K562 (cell line): ENCODE measurements at regions not wholly inside any gene's neighbourhood (a gene's known extent, or its start where the extent isn't known, plus 50 kb on each side); places are given as distances from the start of the nearest gene placed in this dataset.

Source experiments
- ATAC-seq: fragments of 200-7000 bp; cut with Tn5 transposase; 3 replicates; pipeline ENCODE4 v1.9.1; 2020; ENCODE audit warnings: moderate library complexity
- BruUV-seq: library from RNA; stranded (reverse); fragments of 400-500 nt; replicated peaks from 2 replicates; lab custom pipeline; 2021; lab: Mats Ljungman, UMichigan
- CTCF ChIA-PET: fragments of 300-600 bp; formaldehyde crosslinking; extraction: SDS; loops from one replicate; lab custom pipeline; 2021; ENCODE audit warnings: low intra/inter-chr PET ratio; lab: Yijun Ruan, JAX
- POLR2A ChIA-PET: fragments of 300-600, 350-650 bp; sonication (Branson Sonifier 250); formaldehyde crosslinking; extraction: SDS; loops from one replicate; lab custom pipeline; 2021; ENCODE audit warnings: antibody characterized with exemption, inconsistent platforms; lab: Yijun Ruan, JAX
- DNase-seq, 4 experiments: peaks; one replicate each; pipeline versions ENCODE4 v3.0.0 to v3.0.0-alpha.2; 2011 to 2018; ENCODE audit warnings: low spot score in 3 of 4, mixed read lengths in 3 of 4; ENCODE audit errors: extremely low read depth in 1 of 4
- FAIRE-seq: peaks from 2 replicates; lab custom pipeline; 2011; peaks lifted over from hg19 to GRCh38; lab: Jason Lieb, UNC
- H2AFZ ChIP-seq: 2 replicates; pipeline ENCODE4 v1.6.0; 2011; ENCODE audit warnings: low read depth, low read length, control low read depth, inconsistent platforms
- H3K27ac ChIP-seq: fragments of 200-600 bp; 3 replicates; pipeline ENCODE4 v1.8.0; 2011; ENCODE audit warnings: low read depth, mild to moderate bottlenecking, control low read depth, inconsistent platforms, low read length, moderate library complexity, mixed read lengths; ENCODE audit errors: extremely low read depth
- H3K27me3 ChIP-seq, 2 experiments: fragments of 300-600 bp in 1 of 2; 2 replicates in 1 of 2; 3 replicates in 1 of 2; pipeline versions ENCODE4 v1.6.0 to v1.8.0; 2011; ENCODE audit warnings: inconsistent platforms in 2 of 2, low read length in 2 of 2, mild to moderate bottlenecking in 1 of 2, mixed read lengths in 1 of 2, moderate library complexity in 1 of 2; ENCODE audit not compliant: control insufficient read depth in 2 of 2, insufficient read depth in 2 of 2
- H3K36me3 ChIP-seq: fragments of 300-600 bp; 3 replicates; pipeline ENCODE4 v1.8.0; 2011; ENCODE audit warnings: mild to moderate bottlenecking, low read length, inconsistent platforms; ENCODE audit not compliant: control insufficient read depth, insufficient read depth
- H3K4me1 ChIP-seq, 2 experiments: fragments of 200-600 bp in 1 of 2; replicated peaks in 1 of 2; 2 replicates in 1 of 2; 3 replicates in 1 of 2; pipeline versions ENCODE4 v1.5.1 to v1.8.0; 2011; ENCODE audit warnings: inconsistent platforms in 2 of 2, low read length in 2 of 2, mild to moderate bottlenecking in 1 of 2, mixed read lengths in 1 of 2, moderate library complexity in 1 of 2; ENCODE audit not compliant: control insufficient read depth in 2 of 2, insufficient read depth in 2 of 2
- H3K4me2 ChIP-seq: 2 replicates; pipeline ENCODE4 v1.6.1; 2011; ENCODE audit warnings: low read length, control low read depth, inconsistent platforms, mixed read lengths; ENCODE audit not compliant: insufficient read depth
- H3K4me3 ChIP-seq: fragments of 200-600 bp; sonication (generic), shearing (Covaris generic); 2 replicates; pipeline ENCODE4 v1.5.1; 2016; ENCODE audit warnings: control low read depth, inconsistent platforms
- H3K79me2 ChIP-seq: fragments of 200-600 bp; 3 replicates; pipeline ENCODE4 v1.8.0; 2011; ENCODE audit warnings: low read length, inconsistent platforms; ENCODE audit not compliant: control insufficient read depth, insufficient read depth
- H3K9ac ChIP-seq, 2 experiments: 2 replicates each; pipeline versions ENCODE4 v1.6.0 to v1.6.1; 2011; ENCODE audit warnings: low read depth in 2 of 2, low read length in 2 of 2, control low read depth in 1 of 2, inconsistent platforms in 1 of 2, mild to moderate bottlenecking in 1 of 2, mixed read lengths in 1 of 2; ENCODE audit not compliant: insufficient read depth in 1 of 2
- H3K9me1 ChIP-seq: one replicate; pipeline ENCODE4 v1.6.0; 2011; ENCODE audit warnings: inconsistent platforms, mild to moderate bottlenecking, low read length, moderate library complexity; ENCODE audit not compliant: control insufficient read depth, insufficient read depth
- H3K9me3 ChIP-seq: replicated peaks from 2 replicates; pipeline ENCODE4 v1.5.1; 2011; ENCODE audit warnings: low read depth, low read length, inconsistent platforms; ENCODE audit not compliant: control insufficient read depth, insufficient read depth
- H4K20me1 ChIP-seq: replicated peaks from 2 replicates; pipeline ENCODE4 v1.6.1; 2011; ENCODE audit warnings: low read length, inconsistent platforms, mixed read lengths; ENCODE audit not compliant: control insufficient read depth, insufficient read depth
- BRCA1 ChIP-seq, 2 experiments: fragments of 450-650 bp in 1 of 2; sonication (generic) in 1 of 2; formaldehyde crosslinking in 1 of 2; IDR thresholded peaks; 2 replicates each; pipeline versions ENCODE4 v1.5.0 to v1.6.1; 2017 to 2020; ENCODE audit warnings: mild to moderate bottlenecking in 1 of 2, missing genetic modification reagents in 1 of 2
- ESRRB ChIP-seq: fragments of 250-450 bp; sonication (Bioruptor Pico); IDR thresholded peaks from 2 replicates; pipeline ENCODE4 v1.5.0; 2020; ENCODE audit warnings: mild to moderate bottlenecking, moderate library complexity, borderline replicate concordance
- GATAD2B ChIP-seq: fragments of 450-650 bp; IDR thresholded peaks from 2 replicates; pipeline ENCODE4 v1.6.1; 2017; ENCODE audit warnings: mild to moderate bottlenecking, borderline replicate concordance
- MCM2 ChIP-seq: fragments of 450-650 bp; IDR thresholded peaks from 2 replicates; pipeline ENCODE4 v1.6.1; 2017; ENCODE audit warnings: low read depth, mild to moderate bottlenecking
- STAG1 ChIP-seq: sonication (generic); formaldehyde crosslinking; IDR thresholded peaks from 2 replicates; pipeline ENCODE4 v1.5.0; 2020; ENCODE audit warnings: missing genetic modification reagents, borderline replicate concordance
- ZNF239 ChIP-seq: fragments of 250-450 bp; sonication (Bioruptor Pico); IDR thresholded peaks from 2 replicates; pipeline ENCODE4 v1.4.0; 2020; ENCODE audit warnings: mild to moderate bottlenecking
- WGBS: fragments of 100-300 bp; shearing (Covaris generic); methylation state at CpG from one replicate; pipeline ENCODE4 v1.1.6; 2016; ENCODE audit warnings: low coverage, mixed read lengths; ENCODE audit not compliant: insufficient coverage; ENCODE audit errors: missing lambda C conversion rate; 5-methylcytosine and 5-hydroxymethylcytosine counted together
- in situ Hi-C: fragments of 300-500 bp; cut with MboI; formaldehyde crosslinking; loops from 4 replicates; pipeline ENCODE4 v1.15.0; 2018; ENCODE audit warnings: inconsistent platforms, mixed read lengths
- intact Hi-C: fragments of 100-400 bp; cut with micrococcal nuclease; formaldehyde crosslinking; loops from 2 replicates; pipeline ENCODE4 v1.14.2; 2022
- TF ChIP-seq, protein P1 (sequence below): fragments of 250-450 bp; sonication (Bioruptor Pico); IDR thresholded peaks from 2 replicates; pipeline ENCODE4 v1.5.0; 2020; ENCODE audit warnings: mild to moderate bottlenecking
- TF ChIP-seq, protein P2 (sequence below): fragments of 250-450 bp; sonication (Bioruptor Pico); IDR thresholded peaks from 2 replicates; pipeline ENCODE4 v1.5.0; 2021
- TF ChIP-seq, protein P3 (sequence below): fragments of 450-650 bp; IDR thresholded peaks from 2 replicates; pipeline ENCODE4 v1.6.1; 2016; ENCODE audit warnings: missing biosample characterization, missing genetic modification characterization
- TF ChIP-seq, protein P4 (sequence below): fragments of 250-450 bp; sonication (Bioruptor Pico); IDR thresholded peaks from 2 replicates; pipeline ENCODE4 v1.8.0; 2022; ENCODE audit warnings: moderate library complexity, mild to moderate bottlenecking, inconsistent platforms
- TF ChIP-seq, protein P5 (sequence below): fragments of 250-450 bp; sonication (Bioruptor Pico); IDR thresholded peaks from 2 replicates; pipeline ENCODE4 v1.5.0; 2020; ENCODE audit warnings: mild to moderate bottlenecking, borderline replicate concordance
- TF ChIP-seq, protein P6 (sequence below): fragments of 450-650 bp; IDR thresholded peaks from 2 replicates; pipeline ENCODE4 v1.7.0; 2016; ENCODE audit warnings: borderline replicate concordance

DNA sequence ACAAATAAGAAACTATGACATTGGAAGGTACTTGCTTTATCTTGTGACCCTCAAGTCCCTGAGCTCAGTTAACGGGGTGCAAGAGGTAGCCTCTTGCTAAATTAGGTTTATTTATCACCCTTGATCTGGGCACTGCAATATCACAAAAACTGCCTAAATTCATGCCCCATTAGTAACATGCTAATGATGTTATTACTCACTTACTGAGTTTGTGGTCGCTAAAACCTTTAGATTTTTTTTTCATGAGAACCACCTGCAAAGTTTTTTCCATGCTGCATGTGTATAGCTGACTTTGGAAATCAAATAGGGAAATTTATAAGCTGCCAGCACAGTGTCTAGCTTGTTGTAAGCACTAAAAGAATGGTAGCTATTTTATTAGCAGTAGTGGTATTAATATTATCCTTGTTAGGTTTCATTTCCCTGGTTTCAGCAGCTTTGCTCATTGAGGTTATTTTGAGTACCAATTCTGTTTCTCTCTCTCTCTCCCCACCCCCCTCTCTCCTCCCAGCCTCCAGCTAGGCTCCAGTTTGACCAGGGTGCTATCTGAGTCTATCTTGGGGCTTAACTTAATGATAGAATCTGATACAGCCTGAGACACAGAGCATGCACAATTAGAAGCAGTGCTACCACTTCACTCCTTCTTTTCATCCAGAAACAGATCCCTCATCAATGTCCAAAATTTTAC, 88.7 kb upstream of the ATP8B1 start:
- no peaks in the 10 kb centered on the region for H3K79me2 ChIP-seq
- no peaks in the 10 kb centered on the region for H3K9me1 ChIP-seq
- 5% methylated on average over 2 of the region's 2 CpGs for whole genome bisulfite sequencing
- no peaks in the 10 kb centered on the region for H3K9me3 ChIP-seq
- no peak overlapping the region for H3K4me2 ChIP-seq
- intact Hi-C loops: no loop called here
- no peaks in the 10 kb centered on the region for H3K36me3 ChIP-seq
- ChIA-PET CTCF (no interaction called here), POLR2A (interaction anchor here (0.6 kb wide), 1 partner anchor 10 kb away, joined by 4 read pairs; no protein-coding TSS in a partner anchor)
- ATAC-seq (no peak), FAIRE-seq (no peak), DNase-seq (no peak)
- no peak overlapping the region for H3K4me3 ChIP-seq
- no peaks in the 10 kb centered on the region for H4K20me1 ChIP-seq
- in situ Hi-C loops: loop anchor here (25.0 kb wide), 1 partner anchor 245 kb away; no protein-coding TSS in a partner anchor
- no peaks in the 10 kb centered on the region for H3K27me3 ChIP-seq
- no peak overlapping the region for H3K27ac ChIP-seq
- BruUV-seq: no TSS peak
- H3K9ac ChIP-seq: no peak overlapping the region
- H2AFZ ChIP-seq: no peak overlapping the region
- no peaks in the 10 kb centered on the region for H3K4me1 ChIP-seq
- TF ChIP-seq, protein P1, sequence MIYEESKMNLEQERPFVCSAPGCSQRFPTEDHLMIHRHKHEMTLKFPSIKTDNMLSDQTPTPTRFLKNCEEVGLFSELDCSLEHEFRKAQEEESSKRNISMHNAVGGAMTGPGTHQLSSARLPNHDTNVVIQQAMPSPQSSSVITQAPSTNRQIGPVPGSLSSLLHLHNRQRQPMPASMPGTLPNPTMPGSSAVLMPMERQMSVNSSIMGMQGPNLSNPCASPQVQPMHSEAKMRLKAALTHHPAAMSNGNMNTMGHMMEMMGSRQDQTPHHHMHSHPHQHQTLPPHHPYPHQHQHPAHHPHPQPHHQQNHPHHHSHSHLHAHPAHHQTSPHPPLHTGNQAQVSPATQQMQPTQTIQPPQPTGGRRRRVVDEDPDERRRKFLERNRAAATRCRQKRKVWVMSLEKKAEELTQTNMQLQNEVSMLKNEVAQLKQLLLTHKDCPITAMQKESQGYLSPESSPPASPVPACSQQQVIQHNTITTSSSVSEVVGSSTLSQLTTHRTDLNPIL: no peak
- TF ChIP-seq STAG1 (CRISPR knock-in tag): no peak
- TF ChIP-seq, protein P2, sequence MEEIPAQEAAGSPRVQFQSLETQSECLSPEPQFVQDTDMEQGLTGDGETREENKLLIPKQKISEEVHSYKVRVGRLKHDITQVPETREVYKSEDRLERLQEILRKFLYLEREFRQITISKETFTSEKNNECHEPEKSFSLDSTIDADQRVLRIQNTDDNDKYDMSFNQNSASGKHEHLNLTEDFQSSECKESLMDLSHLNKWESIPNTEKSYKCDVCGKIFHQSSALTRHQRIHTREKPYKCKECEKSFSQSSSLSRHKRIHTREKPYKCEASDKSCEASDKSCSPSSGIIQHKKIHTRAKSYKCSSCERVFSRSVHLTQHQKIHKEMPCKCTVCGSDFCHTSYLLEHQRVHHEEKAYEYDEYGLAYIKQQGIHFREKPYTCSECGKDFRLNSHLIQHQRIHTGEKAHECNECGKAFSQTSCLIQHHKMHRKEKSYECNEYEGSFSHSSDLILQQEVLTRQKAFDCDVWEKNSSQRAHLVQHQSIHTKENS (CRISPR knock-in tag): no peak
- TF ChIP-seq, protein P3, sequence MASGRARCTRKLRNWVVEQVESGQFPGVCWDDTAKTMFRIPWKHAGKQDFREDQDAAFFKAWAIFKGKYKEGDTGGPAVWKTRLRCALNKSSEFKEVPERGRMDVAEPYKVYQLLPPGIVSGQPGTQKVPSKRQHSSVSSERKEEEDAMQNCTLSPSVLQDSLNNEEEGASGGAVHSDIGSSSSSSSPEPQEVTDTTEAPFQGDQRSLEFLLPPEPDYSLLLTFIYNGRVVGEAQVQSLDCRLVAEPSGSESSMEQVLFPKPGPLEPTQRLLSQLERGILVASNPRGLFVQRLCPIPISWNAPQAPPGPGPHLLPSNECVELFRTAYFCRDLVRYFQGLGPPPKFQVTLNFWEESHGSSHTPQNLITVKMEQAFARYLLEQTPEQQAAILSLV (tag): no peak
- TF ChIP-seq, protein P4, sequence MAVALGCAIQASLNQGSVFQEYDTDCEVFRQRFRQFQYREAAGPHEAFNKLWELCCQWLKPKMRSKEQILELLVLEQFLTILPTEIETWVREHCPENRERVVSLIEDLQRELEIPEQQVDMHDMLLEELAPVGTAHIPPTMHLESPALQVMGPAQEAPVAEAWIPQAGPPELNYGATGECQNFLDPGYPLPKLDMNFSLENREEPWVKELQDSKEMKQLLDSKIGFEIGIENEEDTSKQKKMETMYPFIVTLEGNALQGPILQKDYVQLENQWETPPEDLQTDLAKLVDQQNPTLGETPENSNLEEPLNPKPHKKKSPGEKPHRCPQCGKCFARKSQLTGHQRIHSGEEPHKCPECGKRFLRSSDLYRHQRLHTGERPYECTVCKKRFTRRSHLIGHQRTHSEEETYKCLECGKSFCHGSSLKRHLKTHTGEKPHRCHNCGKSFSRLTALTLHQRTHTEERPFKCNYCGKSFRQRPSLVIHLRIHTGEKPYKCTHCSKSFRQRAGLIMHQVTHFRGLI: no peak
- no peak for TF ChIP-seq MCM2
- TF ChIP-seq, protein P5, sequence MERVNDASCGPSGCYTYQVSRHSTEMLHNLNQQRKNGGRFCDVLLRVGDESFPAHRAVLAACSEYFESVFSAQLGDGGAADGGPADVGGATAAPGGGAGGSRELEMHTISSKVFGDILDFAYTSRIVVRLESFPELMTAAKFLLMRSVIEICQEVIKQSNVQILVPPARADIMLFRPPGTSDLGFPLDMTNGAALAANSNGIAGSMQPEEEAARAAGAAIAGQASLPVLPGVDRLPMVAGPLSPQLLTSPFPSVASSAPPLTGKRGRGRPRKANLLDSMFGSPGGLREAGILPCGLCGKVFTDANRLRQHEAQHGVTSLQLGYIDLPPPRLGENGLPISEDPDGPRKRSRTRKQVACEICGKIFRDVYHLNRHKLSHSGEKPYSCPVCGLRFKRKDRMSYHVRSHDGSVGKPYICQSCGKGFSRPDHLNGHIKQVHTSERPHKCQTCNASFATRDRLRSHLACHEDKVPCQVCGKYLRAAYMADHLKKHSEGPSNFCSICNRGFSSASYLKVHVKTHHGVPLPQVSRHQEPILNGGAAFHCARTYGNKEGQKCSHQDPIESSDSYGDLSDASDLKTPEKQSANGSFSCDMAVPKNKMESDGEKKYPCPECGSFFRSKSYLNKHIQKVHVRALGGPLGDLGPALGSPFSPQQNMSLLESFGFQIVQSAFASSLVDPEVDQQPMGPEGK: no peak
- TF ChIP-seq, protein P6, sequence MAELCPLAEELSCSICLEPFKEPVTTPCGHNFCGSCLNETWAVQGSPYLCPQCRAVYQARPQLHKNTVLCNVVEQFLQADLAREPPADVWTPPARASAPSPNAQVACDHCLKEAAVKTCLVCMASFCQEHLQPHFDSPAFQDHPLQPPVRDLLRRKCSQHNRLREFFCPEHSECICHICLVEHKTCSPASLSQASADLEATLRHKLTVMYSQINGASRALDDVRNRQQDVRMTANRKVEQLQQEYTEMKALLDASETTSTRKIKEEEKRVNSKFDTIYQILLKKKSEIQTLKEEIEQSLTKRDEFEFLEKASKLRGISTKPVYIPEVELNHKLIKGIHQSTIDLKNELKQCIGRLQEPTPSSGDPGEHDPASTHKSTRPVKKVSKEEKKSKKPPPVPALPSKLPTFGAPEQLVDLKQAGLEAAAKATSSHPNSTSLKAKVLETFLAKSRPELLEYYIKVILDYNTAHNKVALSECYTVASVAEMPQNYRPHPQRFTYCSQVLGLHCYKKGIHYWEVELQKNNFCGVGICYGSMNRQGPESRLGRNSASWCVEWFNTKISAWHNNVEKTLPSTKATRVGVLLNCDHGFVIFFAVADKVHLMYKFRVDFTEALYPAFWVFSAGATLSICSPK: no peak
- TF ChIP-seq BRCA1 (IDR thresholded peaks at IDR 0.05): no peak
- TF ChIP-seq BRCA1 (CRISPR knock-in tag; IDR thresholded peaks at IDR 0.05): no peak
- no peak for TF ChIP-seq ESRRB (CRISPR knock-in tag)
- no peak for TF ChIP-seq GATAD2B
- no peak for TF ChIP-seq ZNF239 (CRISPR knock-in tag)
